Pancreas (tissue), 10 donors: ENCODE measurements at regions not wholly inside any gene's neighbourhood (a gene's known extent, or its start where the extent isn't known, plus 50 kb on each side); places are given as distances from the start of the nearest gene placed in this dataset.

Source experiments
- ATAC-seq, 4 donors: fragments of 200-7000 bp; cut with Tn5 transposase; one replicate each; pipeline versions ENCODE4 v1.8.0 to v1.9.1; 2020; ENCODE audit warnings: mild to moderate bottlenecking in 4 of 4, moderate library complexity in 4 of 4
- DNase-seq, 6 donors: peaks; one replicate each; pipeline ENCODE4 v3.0.0-alpha.2; 2020
- FAIRE-seq: peaks from 2 replicates; lab custom pipeline; 2012; peaks lifted over from hg19 to GRCh38; lab: Jason Lieb, UNC
- H3K27ac ChIP-seq, 4 donors: fragments of 200-600 bp; sonication (generic); 1 replicate in 3 of 4; 2 replicates in 1 of 4; pipeline versions ENCODE4 v1.5.0 to v1.8.0; 2020
- H3K27me3 ChIP-seq, 4 donors: fragments of 200-600 bp; one replicate each; pipeline ENCODE4 v1.8.0; 2021
- H3K36me3 ChIP-seq, 3 donors: fragments of 200-600 bp; sonication (generic) in 1 of 3; one replicate each; pipeline versions ENCODE4 v1.5.0 to v1.8.0; 2020 to 2021
- H3K4me1 ChIP-seq, 3 donors: fragments of 200-600 bp; one replicate each; pipeline ENCODE4 v1.8.0; 2021
- H3K4me3 ChIP-seq, 4 donors: fragments of 200-600 bp; sonication (generic) in 2 of 4; one replicate each; pipeline versions ENCODE4 v1.5.0 to v1.8.0; 2020 to 2021
- H3K9me3 ChIP-seq, 4 donors: fragments of 200-600 bp; one replicate each; pipeline ENCODE4 v1.8.0; 2021
- CTCF ChIP-seq, 4 donors: fragments of 200-600 bp; sonication (generic) in 3 of 4; IDR thresholded peaks; one replicate each; pipeline versions ENCODE4 v1.5.0 to v1.8.0; 2021; ENCODE audit warnings: antibody characterized with exemption in 4 of 4
- WGBS, 2 donors: extraction: QIAGEN DNeasy Blood & Tissue Kit; methylation state at CpG; one replicate each; pipeline ENCODE4 v1.1.7; 2013; 5-methylcytosine and 5-hydroxymethylcytosine counted together
- intact Hi-C, 3 donors: fragments of 100-400 bp; cut with DNase I; formaldehyde crosslinking; loops; one replicate each; pipeline versions ENCODE4 v1.11.1 to v1.14.2; 2022
- donor health status: healthy with polysubstance abuse.
- donor health status: DM: no; HTN: no; CAD: no; lungs with moderate emphysema.
- donor health status: DM: no; HTN: no; CAD: no.
- donor health status: control.
- donor health status: control.
- donor health status: Bipolar disorder and iron deficiency.
- donor health status: DM: yes; HTN: yes; CAD: no.
- donor health status: DM: no; HTN: no; CAD: no.
- donor health status: DM: no; HTN: no; CAD: no.
- donor health status: DM: yes; HTN: yes; CAD: no.

GRCh38 chr6:154605178-154605881 is 94.8 kb upstream of the CNKSR3 start:
- intact Hi-C loops = no loop called here
- H3K9me3 ChIP-seq = no peaks in the 10 kb centered on the region
- 88 to 92% methylated on average over 8 of the region's 8 CpGs for WGBS, 2 donors
- no peaks in the 10 kb centered on the region for H3K36me3 ChIP-seq
- no peak overlapping the region for H3K4me3 ChIP-seq
- no peak for FAIRE-seq
- no peak for ATAC-seq
- H3K27me3 ChIP-seq = no peaks in the 10 kb centered on the region
- TF ChIP-seq CTCF (IDR thresholded peaks at IDR 0.05) = no peak
- no peaks in the 10 kb centered on the region for H3K4me1 ChIP-seq
- no peak overlapping the region for H3K27ac ChIP-seq
- no peak for DNase-seq

- Histone ChIP-seq H3K27ac (no peak overlapping the region), H3K36me3 (no peaks in the 10 kb centered on the region), H3K27me3 (no peaks in the 10 kb centered on the region), H3K4me3 (no peak overlapping the region), H3K9me3 (no peaks in the 10 kb centered on the region), H3K4me1 (no peaks in the 10 kb centered on the region)
- no peak for FAIRE-seq
- TF ChIP-seq CTCF (IDR thresholded peaks at IDR 0.05) = no peak
- WGBS, 2 donors = 86 to 95% methylated on average over 7 of the region's 7 CpGs
- intact Hi-C loops = no loop called here
- no peak for DNase-seq
- ATAC-seq = no peak
These were observed 95.4 kb upstream of the CNKSR3 start for GRCh38 chr6:154605882-154606370.

GRCh38 chr6:154606457-154606856 is 96.0 kb upstream of the CNKSR3 start:
- Histone ChIP-seq H3K9me3 (no peaks in the 10 kb centered on the region), H3K27me3 (no peaks in the 10 kb centered on the region), H3K27ac (no peak overlapping the region), H3K4me3 (no peak overlapping the region), H3K4me1 (no peaks in the 10 kb centered on the region), H3K36me3 (no peaks in the 10 kb centered on the region)
- WGBS, 2 donors = 78 to 86% methylated on average over 9 of the region's 9 CpGs
- FAIRE-seq = no peak
- DNase-seq = no peak
- no peak for TF ChIP-seq CTCF (IDR thresholded peaks at IDR 0.05)
- peak in 1 of 4 donors; percentile 57 for ATAC-seq
- intact Hi-C loops = no loop called here

- ATAC-seq (no peak), FAIRE-seq (no peak), DNase-seq (no peak)
- H3K4me1 ChIP-seq = no peaks in the 10 kb centered on the region
- TF ChIP-seq CTCF (IDR thresholded peaks at IDR 0.05) = no peak
- no peaks in the 10 kb centered on the region for H3K27me3 ChIP-seq
- WGBS, 2 donors = 44 to 63% methylated on average over 2 of the region's 2 CpGs
- no peaks in the 10 kb centered on the region for H3K9me3 ChIP-seq
- H3K36me3 ChIP-seq = no peaks in the 10 kb centered on the region
- no peak overlapping the region for H3K4me3 ChIP-seq
- H3K27ac ChIP-seq = no peak overlapping the region
- intact Hi-C loops = no loop called here
These were observed 96.4 kb upstream of the CNKSR3 start for GRCh38 chr6:154606860-154607259.

- no peak for FAIRE-seq
- TF ChIP-seq CTCF (IDR thresholded peaks at IDR 0.05) = no peak
- intact Hi-C loops = loop anchor here in 1 of 3 donors (10.0 kb wide), 1 partner anchor 106 kb away; no protein-coding TSS in a partner anchor
- WGBS, 2 donors = 88 to 96% methylated on average over 3 of the region's 3 CpGs
- no peaks in the 10 kb centered on the region for H3K9me3 ChIP-seq
- H3K27ac ChIP-seq = no peak overlapping the region
- no peak for DNase-seq
- H3K27me3 ChIP-seq = no peaks in the 10 kb centered on the region
- H3K4me1 ChIP-seq = peaks cover 0 to 7% (median 3%) of the 10 kb centered on the region in 3 donors
- H3K36me3 ChIP-seq = no peaks in the 10 kb centered on the region
- no peak overlapping the region for H3K4me3 ChIP-seq
- ATAC-seq = no peak
These were observed 100.8 kb upstream of the CNKSR3 start for GRCh38 chr6:154611241-154611640.
